Activated T-helper 17 cell treated with anti-CD3 and anti-CD28 coated beads, Interleukin-2, amount 50 U/mL, for 72 hours (primary cell): ENCODE measurements at regions not wholly inside any gene's neighbourhood (a gene's known extent, or its start where the extent isn't known, plus 50 kb on each side); places are given as distances from the start of the nearest gene placed in this dataset.

ENCODE experiments used
- ATAC-seq: fragments of 150-1000 bp; cut with Tn5 transposase; replicated peaks from 2 replicates; pipeline ENCODE4 v1.10.0; 2021; ENCODE audit warnings: mild to moderate bottlenecking, moderate library complexity
- H3K27ac Mint-ChIP-seq: one replicate; pipeline ENCODE4 v1.8.0; 2022; ENCODE audit warnings: mixed read lengths
- H3K27me3 Mint-ChIP-seq: one replicate; pipeline ENCODE4 v1.8.0; 2022; ENCODE audit warnings: mixed read lengths
- H3K36me3 Mint-ChIP-seq: one replicate; pipeline ENCODE4 v1.8.0; 2022; ENCODE audit warnings: low read depth, mild to moderate bottlenecking, mixed read lengths
- H3K4me1 Mint-ChIP-seq: one replicate; pipeline ENCODE4 v1.8.0; 2022; ENCODE audit warnings: mixed read lengths
- H3K4me3 Mint-ChIP-seq: one replicate; pipeline ENCODE4 v1.8.0; 2022; ENCODE audit warnings: mild to moderate bottlenecking, mixed read lengths
- H3K9me3 Mint-ChIP-seq: one replicate; pipeline ENCODE4 v1.8.0; 2022; ENCODE audit warnings: mixed read lengths

- Mint-ChIP-seq H3K4me3 (no peak overlapping the region), H3K36me3 (no peaks in the 10 kb centered on the region), H3K27me3 (peaks cover 20% of the 10 kb centered on the region), H3K27ac (no peak overlapping the region), H3K4me1 (no peaks in the 10 kb centered on the region), H3K9me3 (no peaks in the 10 kb centered on the region)
- ATAC-seq: no peak
These were observed 485.6 kb downstream of the LRIG3 start for GRCh38 chr12:58434726-58435125.

DNA sequence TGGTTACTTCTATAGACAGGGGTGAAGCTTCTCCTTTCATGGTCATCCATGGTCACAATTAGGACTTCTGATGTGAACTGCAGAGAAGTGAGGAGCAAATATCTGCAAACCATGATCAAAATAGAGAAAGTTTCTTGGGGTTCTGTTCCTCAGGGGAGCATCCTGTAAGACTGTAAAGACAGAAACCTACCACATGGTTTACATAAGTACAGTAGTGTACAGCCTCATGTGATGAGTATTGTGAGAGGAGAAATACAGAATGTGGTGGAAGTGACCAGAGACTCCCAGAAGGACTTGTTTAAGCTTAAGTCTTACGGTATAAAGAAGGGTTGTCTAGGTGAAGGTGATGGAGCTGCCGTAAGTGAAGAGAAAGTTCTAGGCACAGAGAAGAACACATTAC is 484.7 kb downstream of the LRIG3 start:
- no peaks in the 10 kb centered on the region for H3K4me1 Mint-ChIP-seq
- H3K27ac Mint-ChIP-seq: no peak overlapping the region
- no peaks in the 10 kb centered on the region for H3K36me3 Mint-ChIP-seq
- ATAC-seq: no peak
- no peaks in the 10 kb centered on the region for H3K9me3 Mint-ChIP-seq
- no peak overlapping the region for H3K4me3 Mint-ChIP-seq
- H3K27me3 Mint-ChIP-seq: peaks cover 21% of the 10 kb centered on the region

GRCh38 chr12:58441483-58441882 is 478.8 kb downstream of the LRIG3 start:
- no peak for ATAC-seq
- H3K9me3 Mint-ChIP-seq: peaks cover 3% of the 10 kb centered on the region

GRCh38 chr12:58443273-58443980 is 476.9 kb downstream of the LRIG3 start:
- peaks cover 8% of the 10 kb centered on the region for H3K27me3 Mint-ChIP-seq
- no peak overlapping the region for H3K4me3 Mint-ChIP-seq
- no peaks in the 10 kb centered on the region for H3K4me1 Mint-ChIP-seq
- H3K36me3 Mint-ChIP-seq: no peaks in the 10 kb centered on the region
- peaks cover 3% of the 10 kb centered on the region for H3K9me3 Mint-ChIP-seq
- H3K27ac Mint-ChIP-seq: no peak overlapping the region
- peak; percentile 32 for ATAC-seq

More at GRCh38 chr12:58441483-58441882, 478.8 kb downstream of the LRIG3 start:
- H3K27ac Mint-ChIP-seq: no peak overlapping the region
- no peak overlapping the region for H3K4me3 Mint-ChIP-seq
- H3K27me3 Mint-ChIP-seq: peaks cover 15% of the 10 kb centered on the region
- H3K36me3 Mint-ChIP-seq: no peaks in the 10 kb centered on the region
- no peaks in the 10 kb centered on the region for H3K4me1 Mint-ChIP-seq

- no peak overlapping the region for H3K4me3 Mint-ChIP-seq
- no peaks in the 10 kb centered on the region for H3K4me1 Mint-ChIP-seq
- H3K36me3 Mint-ChIP-seq: no peaks in the 10 kb centered on the region
- ATAC-seq: no peak
- H3K27ac Mint-ChIP-seq: no peak overlapping the region
- peaks cover 10% of the 10 kb centered on the region for H3K27me3 Mint-ChIP-seq
- peaks cover 3% of the 10 kb centered on the region for H3K9me3 Mint-ChIP-seq
These were observed 476.3 kb downstream of the LRIG3 start for GRCh38 chr12:58443981-58444371.

- no peaks in the 10 kb centered on the region for H3K9me3 Mint-ChIP-seq
- H3K27ac Mint-ChIP-seq: no peak overlapping the region
- H3K36me3 Mint-ChIP-seq: no peaks in the 10 kb centered on the region
- no peak overlapping the region for H3K4me3 Mint-ChIP-seq
- peaks cover 25% of the 10 kb centered on the region for H3K27me3 Mint-ChIP-seq
- no peaks in the 10 kb centered on the region for H3K4me1 Mint-ChIP-seq
- no peak for ATAC-seq
These were observed 469.3 kb downstream of the LRIG3 start for GRCh38 chr12:58450868-58451482.

GRCh38 chr12:58452546-58452945 is 467.8 kb downstream of the LRIG3 start:
- no peaks in the 10 kb centered on the region for H3K36me3 Mint-ChIP-seq
- no peak for ATAC-seq
- H3K4me3 Mint-ChIP-seq: no peak overlapping the region
- peaks cover 25% of the 10 kb centered on the region for H3K27me3 Mint-ChIP-seq
- no peak overlapping the region for H3K27ac Mint-ChIP-seq
- H3K4me1 Mint-ChIP-seq: no peaks in the 10 kb centered on the region
- no peaks in the 10 kb centered on the region for H3K9me3 Mint-ChIP-seq

- no peak overlapping the region for H3K27ac Mint-ChIP-seq
- H3K4me3 Mint-ChIP-seq: no peak overlapping the region
- no peaks in the 10 kb centered on the region for H3K36me3 Mint-ChIP-seq
- H3K27me3 Mint-ChIP-seq: peaks cover 29% of the 10 kb centered on the region
- no peaks in the 10 kb centered on the region for H3K4me1 Mint-ChIP-seq
- no peaks in the 10 kb centered on the region for H3K9me3 Mint-ChIP-seq
- ATAC-seq: no peak
These were observed 467.0 kb downstream of the LRIG3 start for GRCh38 chr12:58453306-58453705.

GRCh38 chr12:58455136-58455535 is 465.2 kb downstream of the LRIG3 start:
- H3K9me3 Mint-ChIP-seq: no peaks in the 10 kb centered on the region
- H3K27me3 Mint-ChIP-seq: peaks cover 18% of the 10 kb centered on the region
- H3K4me1 Mint-ChIP-seq: no peaks in the 10 kb centered on the region
- no peak for ATAC-seq
- H3K4me3 Mint-ChIP-seq: no peak overlapping the region
- H3K27ac Mint-ChIP-seq: no peak overlapping the region
- H3K36me3 Mint-ChIP-seq: no peaks in the 10 kb centered on the region

GRCh38 chr12:58458102-58458501 is 462.2 kb downstream of the LRIG3 start:
- H3K27me3 Mint-ChIP-seq: peaks cover 9% of the 10 kb centered on the region
- no peak overlapping the region for H3K4me3 Mint-ChIP-seq
- H3K9me3 Mint-ChIP-seq: no peaks in the 10 kb centered on the region
- no peak for ATAC-seq
- no peaks in the 10 kb centered on the region for H3K4me1 Mint-ChIP-seq
- H3K27ac Mint-ChIP-seq: no peak overlapping the region
- no peaks in the 10 kb centered on the region for H3K36me3 Mint-ChIP-seq

- H3K9me3 Mint-ChIP-seq: no peaks in the 10 kb centered on the region
- no peaks in the 10 kb centered on the region for H3K4me1 Mint-ChIP-seq
- H3K36me3 Mint-ChIP-seq: no peaks in the 10 kb centered on the region
- no peak for ATAC-seq
- no peak overlapping the region for H3K4me3 Mint-ChIP-seq
- H3K27ac Mint-ChIP-seq: no peak overlapping the region
- peaks cover 3% of the 10 kb centered on the region for H3K27me3 Mint-ChIP-seq
These were observed 461.1 kb downstream of the LRIG3 start for GRCh38 chr12:58459191-58459590.

DNA sequence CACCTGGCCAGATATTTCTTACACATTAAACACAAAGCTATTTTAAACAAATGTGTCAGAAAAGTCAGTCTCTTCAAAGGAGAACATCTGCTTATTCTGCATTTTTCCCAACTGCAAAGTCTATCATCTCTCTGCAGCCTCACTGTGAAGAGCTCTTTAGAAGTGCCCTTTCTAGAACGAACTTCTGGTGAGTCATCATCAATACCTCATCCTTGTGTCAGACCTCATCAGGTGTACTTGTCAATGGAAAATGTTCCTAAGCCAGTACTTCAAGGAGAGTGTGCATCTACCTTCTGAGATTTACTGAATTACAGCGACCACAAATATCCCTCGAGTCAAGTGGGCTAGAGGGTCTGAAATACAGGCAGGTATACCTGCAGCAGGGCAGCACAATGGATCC is 457.3 kb downstream of the LRIG3 start:
- Mint-ChIP-seq H3K36me3 (no peaks in the 10 kb centered on the region), H3K4me1 (no peaks in the 10 kb centered on the region), H3K27ac (no peak overlapping the region), H3K4me3 (no peak overlapping the region), H3K27me3 (peaks cover 4% of the 10 kb centered on the region), H3K9me3 (peaks cover 5% of the 10 kb centered on the region)
- no peak for ATAC-seq

DNA sequence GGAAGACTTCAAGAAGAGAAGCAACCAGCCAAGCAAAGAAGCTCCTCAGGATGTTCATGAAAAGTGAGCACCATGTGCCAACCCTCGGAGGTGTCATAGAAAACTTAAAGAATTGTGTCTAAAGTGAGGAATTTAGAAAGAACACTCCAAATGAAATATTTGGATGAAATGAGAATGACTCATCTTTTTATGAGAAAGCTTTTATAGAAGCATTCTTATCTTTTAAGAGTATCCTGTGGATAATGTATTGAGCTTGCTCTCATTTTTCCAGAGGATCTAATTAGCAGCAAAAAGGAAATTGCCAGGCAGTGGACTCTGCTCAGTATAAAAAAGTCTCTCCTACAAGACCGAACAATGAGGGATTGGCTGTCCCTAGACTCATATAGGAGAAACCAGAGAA is 454.9 kb downstream of the LRIG3 start:
- H3K36me3 Mint-ChIP-seq: no peaks in the 10 kb centered on the region
- no peak for ATAC-seq
- H3K9me3 Mint-ChIP-seq: peaks cover 5% of the 10 kb centered on the region
- peaks cover 4% of the 10 kb centered on the region for H3K27me3 Mint-ChIP-seq
- H3K27ac Mint-ChIP-seq: no peak overlapping the region
- no peak overlapping the region for H3K4me3 Mint-ChIP-seq
- no peaks in the 10 kb centered on the region for H3K4me1 Mint-ChIP-seq

GRCh38 chr12:58470266-58471010 is 449.9 kb downstream of the LRIG3 start:
- peaks cover 5% of the 10 kb centered on the region for H3K9me3 Mint-ChIP-seq
- no peak overlapping the region for H3K27ac Mint-ChIP-seq
- no peak for ATAC-seq
- no peak overlapping the region for H3K4me3 Mint-ChIP-seq
- H3K36me3 Mint-ChIP-seq: no peaks in the 10 kb centered on the region
- no peaks in the 10 kb centered on the region for H3K4me1 Mint-ChIP-seq
- no peaks in the 10 kb centered on the region for H3K27me3 Mint-ChIP-seq

DNA sequence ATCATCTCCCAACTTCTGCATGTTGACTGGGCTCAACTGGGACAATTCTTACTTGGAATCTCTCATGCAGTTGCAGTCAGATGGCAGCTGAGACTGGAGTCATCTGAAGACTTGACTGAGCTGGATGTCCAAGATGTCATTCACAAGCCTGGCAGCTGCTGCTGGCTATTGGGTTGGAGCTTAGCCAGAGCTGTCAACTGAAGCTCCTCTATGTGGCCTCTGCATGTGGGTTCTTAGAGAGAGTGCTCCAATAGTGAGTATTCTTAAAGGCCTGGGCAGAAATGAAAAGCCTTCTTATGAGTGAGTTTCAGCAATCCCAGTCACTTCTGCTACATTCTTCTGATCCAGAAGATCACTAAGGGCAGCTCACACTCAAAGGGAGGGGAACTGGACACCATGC is 440.9 kb downstream of the LRIG3 start:
- no peak for ATAC-seq

More for the DNA sequence above, 440.9 kb downstream of the LRIG3 start:
- no peaks in the 10 kb centered on the region for H3K4me1 Mint-ChIP-seq
- no peak overlapping the region for H3K27ac Mint-ChIP-seq
- H3K9me3 Mint-ChIP-seq: peaks cover 3% of the 10 kb centered on the region
- no peaks in the 10 kb centered on the region for H3K36me3 Mint-ChIP-seq
- peaks cover 8% of the 10 kb centered on the region for H3K27me3 Mint-ChIP-seq
- H3K4me3 Mint-ChIP-seq: no peak overlapping the region
